ENCODE measurements at regions not wholly inside any gene's neighbourhood (a gene's known extent, or its start where the extent isn't known, plus 50 kb on each side); places are given as distances from the start of the nearest gene placed in this dataset.

GRCh38 chr20:59376109-59376841 is 75.9 kb downstream of the EDN3 start:
- DNase-seq (ENCODE audit: low read depth in 2 of 2), result no peak

- no peak for DNase-seq (ENCODE audit: low read depth in 2 of 2)
Measured at GRCh38 chr20:59376998-59377397, 76.6 kb downstream of the EDN3 start.

GRCh38 chr20:59377842-59378241 is 77.4 kb downstream of the EDN3 start:
- DNase-seq (ENCODE audit: low read depth in 2 of 2), result no peak

GRCh38 chr20:59378396-59378795 is 78.0 kb downstream of the EDN3 start:
- no peak for DNase-seq (ENCODE audit: low read depth in 2 of 2)

GRCh38 chr20:59378966-59379365 is 78.6 kb downstream of the EDN3 start:
- DNase-seq (ENCODE audit: low read depth in 2 of 2), result no peak

GRCh38 chr20:59381689-59382088 is 81.3 kb downstream of the EDN3 start:
- no peak for DNase-seq (ENCODE audit: low read depth in 2 of 2)

- no peak for DNase-seq (ENCODE audit: low read depth in 2 of 2)
Measured at GRCh38 chr20:59382157-59382725, 81.8 kb downstream of the EDN3 start.

- no peak for DNase-seq (ENCODE audit: low read depth in 2 of 2)
Measured at GRCh38 chr20:59382907-59383306, 82.5 kb downstream of the EDN3 start.

GRCh38 chr20:59385038-59385437 is 84.6 kb downstream of the EDN3 start:
- no peak for DNase-seq (ENCODE audit: low read depth in 2 of 2)

GRCh38 chr20:59385480-59385879 is 85.1 kb downstream of the EDN3 start:
- DNase-seq (ENCODE audit: low read depth in 2 of 2), result no peak

- no peak for DNase-seq (ENCODE audit: low read depth in 2 of 2)
Measured at GRCh38 chr20:59386809-59387208, 86.4 kb downstream of the EDN3 start.

GRCh38 chr20:59387891-59388290 is 87.5 kb downstream of the EDN3 start:
- no peak for DNase-seq (ENCODE audit: low read depth in 2 of 2)

GRCh38 chr20:59388402-59388801 is 88.0 kb downstream of the EDN3 start:
- no peak for DNase-seq (ENCODE audit: low read depth in 2 of 2)

- no peak for DNase-seq (ENCODE audit: low read depth in 2 of 2)
Measured at GRCh38 chr20:59390437-59390836, 90.0 kb downstream of the EDN3 start.

GRCh38 chr20:59391975-59392374 is 91.6 kb downstream of the EDN3 start:
- no peak for DNase-seq (ENCODE audit: low read depth in 2 of 2)

- no peak for DNase-seq (ENCODE audit: low read depth in 2 of 2)
Measured at GRCh38 chr20:59392736-59393135, 92.3 kb downstream of the EDN3 start.

GRCh38 chr20:59393142-59393541 is 92.7 kb downstream of the EDN3 start:
- no peak for DNase-seq (ENCODE audit: low read depth in 2 of 2)

- no peak for DNase-seq (ENCODE audit: low read depth in 2 of 2)
Measured at GRCh38 chr20:59395729-59396128, 95.3 kb downstream of the EDN3 start.

GRCh38 chr20:59398537-59399205 is 98.3 kb downstream of the EDN3 start:
- DNase-seq (ENCODE audit: low read depth in 2 of 2), result no peak

GRCh38 chr20:59399426-59400099 is 99.2 kb downstream of the EDN3 start:
- no peak for DNase-seq (ENCODE audit: low read depth in 2 of 2)

- no peak for DNase-seq (ENCODE audit: low read depth in 2 of 2)
Measured at GRCh38 chr20:59400708-59401107, 100.3 kb downstream of the EDN3 start.

- DNase-seq (ENCODE audit: low read depth in 2 of 2), result no peak
Measured at GRCh38 chr20:59402681-59403080, 102.3 kb downstream of the EDN3 start.

Data from stimulated activated CD8-positive, alpha-beta memory T cell treated with anti-CD3 and anti-CD28 coated beads, Interleukin-2, amount 100 ng/mL, for 1 hour (primary cell).